HEK293 (cell line): ENCODE measurements at regions not wholly inside any gene's neighbourhood (a gene's known extent, or its start where the extent isn't known, plus 50 kb on each side); places are given as distances from the start of the nearest gene placed in this dataset.

Experiments
- CTCF ChIA-PET: fragments of 350-600 bp; formaldehyde crosslinking; extraction: SDS; loops from one replicate; lab custom pipeline; 2021; ENCODE audit warnings: antibody characterized with exemption; lab: Yijun Ruan, JAX
- POLR2A ChIA-PET: fragments of 300-600 bp; formaldehyde crosslinking; extraction: SDS; loops from one replicate; lab custom pipeline; 2020; ENCODE audit warnings: antibody characterized with exemption, inconsistent platforms; lab: Yijun Ruan, JAX
- H3K27ac ChIP-seq: fragments of 200-500 bp; sonication (Bioruptor generic); 2 replicates; pipeline ENCODE4 v1.5.1; 2014; ENCODE audit warnings: low read depth, low read length, control low read depth, inconsistent platforms; ENCODE audit errors: extremely low read depth
- H3K36me3 ChIP-seq, 2 experiments: fragments of 200-500 bp in 1 of 2; sonication (Bioruptor generic) in 1 of 2; 1 replicate in 1 of 2; 2 replicates in 1 of 2; pipeline ENCODE4 v1.5.1; 2014 to 2017; ENCODE audit warnings: inconsistent platforms in 2 of 2, low read length in 2 of 2; ENCODE audit not compliant: control insufficient read depth in 2 of 2, insufficient read depth in 1 of 2
- H3K4me1 ChIP-seq: fragments of 200-500 bp; sonication (Bioruptor generic); 2 replicates; pipeline ENCODE4 v1.5.1; 2014; ENCODE audit warnings: mild to moderate bottlenecking, low read length, inconsistent platforms; ENCODE audit not compliant: control insufficient read depth, insufficient read depth
- H3K4me3 ChIP-seq: 2 replicates; pipeline ENCODE4 v1.5.1; 2011; ENCODE audit warnings: low read depth, mild to moderate bottlenecking, control low read depth, low read length, moderate library complexity
- H3K9me3 ChIP-seq: fragments of 200-500 bp; sonication (Bioruptor generic); 2 replicates; pipeline ENCODE4 v1.5.1; 2014; ENCODE audit warnings: low read depth, low read length, inconsistent platforms; ENCODE audit not compliant: control insufficient read depth, insufficient read depth
- IKZF3 ChIP-seq: fragments of 450-650 bp; IDR thresholded peaks from 2 replicates; pipeline ENCODE4 v1.5.0; 2018; ENCODE audit warnings: missing biosample characterization, mild to moderate bottlenecking, missing genetic modification characterization, moderate library complexity
- SP2 ChIP-seq: fragments of 450-650 bp; formaldehyde crosslinking; IDR thresholded peaks from 2 replicates; pipeline ENCODE4 v1.5.1; 2016; ENCODE audit warnings: missing biosample characterization, missing genetic modification characterization
- SP7 ChIP-seq: fragments of 450-650 bp; formaldehyde crosslinking; IDR thresholded peaks from 2 replicates; pipeline ENCODE4 v1.5.1; 2016; ENCODE audit warnings: missing biosample characterization, missing genetic modification characterization
- TCF7L2 ChIP-seq: IDR thresholded peaks from 2 replicates; pipeline ENCODE4 v1.6.1; 2011; ENCODE audit warnings: low read depth, mild to moderate bottlenecking, inconsistent platforms, low read length, moderate library complexity, borderline replicate concordance
- ZNF10 ChIP-seq: fragments of 450-650 bp; formaldehyde crosslinking; IDR thresholded peaks from 2 replicates; pipeline ENCODE4 v1.5.1; 2017; ENCODE audit warnings: missing biosample characterization, missing genetic modification characterization
- ZNF169 ChIP-seq: fragments of 450-650 bp; formaldehyde crosslinking; IDR thresholded peaks from 2 replicates; pipeline ENCODE4 v1.5.1; 2016; ENCODE audit warnings: missing biosample characterization, missing genetic modification characterization
- ZNF274 ChIP-seq, 2 experiments: fragments of 200-500 bp in 1 of 2; fragments of 450-650 bp in 1 of 2; sonication (Bioruptor generic) in 1 of 2; formaldehyde crosslinking in 1 of 2; IDR thresholded peaks; 2 replicates each; pipeline versions ENCODE4 v1.5.1 to v1.6.1; 2014 to 2016; ENCODE audit warnings: borderline replicate concordance in 1 of 2, inconsistent platforms in 1 of 2, low read length in 1 of 2, missing biosample characterization in 1 of 2, missing genetic modification characterization in 1 of 2
- ZNF521 ChIP-seq: fragments of 450-650 bp; formaldehyde crosslinking; IDR thresholded peaks from 2 replicates; pipeline ENCODE4 v1.5.1; 2017; ENCODE audit warnings: missing biosample characterization, mild to moderate bottlenecking, missing genetic modification characterization
- ZNF560 ChIP-seq: fragments of 450-650 bp; formaldehyde crosslinking; IDR thresholded peaks from 2 replicates; pipeline ENCODE4 v1.5.1; 2017; ENCODE audit warnings: missing biosample characterization, missing genetic modification characterization, borderline replicate concordance
- ZNF621 ChIP-seq: fragments of 450-650 bp; formaldehyde crosslinking; IDR thresholded peaks from 2 replicates; pipeline ENCODE4 v1.5.1; 2017; ENCODE audit warnings: missing biosample characterization, missing genetic modification characterization
- ZNF626 ChIP-seq: fragments of 450-650 bp; sonication (Bioruptor Pico); formaldehyde crosslinking; IDR thresholded peaks from 2 replicates; pipeline ENCODE4 v1.5.1; 2018; ENCODE audit warnings: missing biosample characterization, missing genetic modification characterization, inconsistent platforms
- ZNF629 ChIP-seq: fragments of 450-650 bp; formaldehyde crosslinking; IDR thresholded peaks from 2 replicates; pipeline ENCODE4 v1.5.1; 2017; ENCODE audit warnings: missing biosample characterization, missing genetic modification characterization
- ZNF677 ChIP-seq: fragments of 450-650 bp; IDR thresholded peaks from 2 replicates; pipeline ENCODE4 v1.5.0; 2018; ENCODE audit warnings: missing biosample characterization, mild to moderate bottlenecking, missing genetic modification characterization, moderate library complexity
- TF ChIP-seq, protein P1 (sequence below): fragments of 450-650 bp; formaldehyde crosslinking; IDR thresholded peaks from 2 replicates; pipeline ENCODE4 v1.5.1; 2016; ENCODE audit warnings: missing biosample characterization, missing genetic modification characterization
- TF ChIP-seq, protein P2 (sequence below): fragments of 450-650 bp; formaldehyde crosslinking; IDR thresholded peaks from 2 replicates; pipeline ENCODE4 v1.5.1; 2017; ENCODE audit warnings: missing biosample characterization, mild to moderate bottlenecking, missing genetic modification characterization, moderate library complexity
- TF ChIP-seq, protein P3 (sequence below): IDR thresholded peaks from 2 replicates; pipeline ENCODE4 v1.6.1; 2011; ENCODE audit warnings: mild to moderate bottlenecking, low read depth, low read length, borderline replicate concordance
- TF ChIP-seq, protein P4 (sequence below): fragments of 450-650 bp; formaldehyde crosslinking; IDR thresholded peaks from 2 replicates; pipeline ENCODE4 v1.5.1; 2016; ENCODE audit warnings: missing biosample characterization, missing genetic modification characterization
- TF ChIP-seq, protein P5 (sequence below): fragments of 450-650 bp; formaldehyde crosslinking; IDR thresholded peaks from 2 replicates; pipeline ENCODE4 v1.5.1; 2016; ENCODE audit warnings: missing biosample characterization, missing genetic modification characterization
- TF ChIP-seq, protein P6 (sequence below): fragments of 450-650 bp; formaldehyde crosslinking; IDR thresholded peaks from 2 replicates; pipeline ENCODE4 v1.5.1; 2017; ENCODE audit warnings: missing biosample characterization, missing genetic modification characterization

DNA sequence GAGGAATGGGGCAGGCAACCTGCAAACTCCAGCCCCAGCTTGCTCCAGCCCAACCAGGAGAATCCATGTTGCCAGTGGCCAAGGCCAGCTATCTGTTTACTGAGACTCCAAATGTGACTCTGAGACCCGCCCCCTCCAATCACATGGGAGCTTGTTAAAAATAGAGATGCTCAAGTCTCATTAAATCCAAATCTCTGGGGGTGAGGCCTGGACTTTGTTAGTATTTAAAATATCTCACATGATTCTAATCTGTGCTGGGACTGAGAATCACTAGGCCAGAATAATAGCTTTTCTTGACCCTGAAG, 224.2 kb upstream of the TBL1XR1 start:
- H3K36me3 ChIP-seq: no peaks in the 10 kb centered on the region
- no peaks in the 10 kb centered on the region for H3K4me1 ChIP-seq
- H3K9me3 ChIP-seq: no peaks in the 10 kb centered on the region
- ChIA-PET CTCF (no interaction called here), POLR2A (no interaction called here)
- no peak overlapping the region for H3K4me3 ChIP-seq
- TF ChIP-seq, protein P1, sequence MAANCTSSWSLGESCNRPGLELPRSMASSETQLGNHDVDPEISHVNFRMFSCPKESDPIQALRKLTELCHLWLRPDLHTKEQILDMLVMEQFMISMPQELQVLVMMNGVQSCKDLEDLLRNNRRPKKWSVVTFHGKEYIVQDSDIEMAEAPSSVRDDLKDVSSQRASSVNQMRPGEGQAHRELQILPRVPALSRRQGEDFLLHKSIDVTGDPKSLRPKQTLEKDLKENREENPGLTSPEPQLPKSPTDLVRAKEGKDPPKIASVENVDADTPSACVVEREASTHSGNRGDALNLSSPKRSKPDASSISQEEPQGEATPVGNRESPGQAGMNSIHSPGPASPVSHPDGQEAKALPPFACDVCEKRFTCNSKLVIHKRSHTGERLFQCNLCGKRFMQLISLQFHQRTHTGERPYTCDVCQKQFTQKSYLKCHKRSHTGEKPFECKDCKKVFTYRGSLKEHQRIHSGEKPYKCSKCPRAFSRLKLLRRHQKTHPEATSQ (tag by site-specific recombination): no peak
- TF ChIP-seq, protein P2, sequence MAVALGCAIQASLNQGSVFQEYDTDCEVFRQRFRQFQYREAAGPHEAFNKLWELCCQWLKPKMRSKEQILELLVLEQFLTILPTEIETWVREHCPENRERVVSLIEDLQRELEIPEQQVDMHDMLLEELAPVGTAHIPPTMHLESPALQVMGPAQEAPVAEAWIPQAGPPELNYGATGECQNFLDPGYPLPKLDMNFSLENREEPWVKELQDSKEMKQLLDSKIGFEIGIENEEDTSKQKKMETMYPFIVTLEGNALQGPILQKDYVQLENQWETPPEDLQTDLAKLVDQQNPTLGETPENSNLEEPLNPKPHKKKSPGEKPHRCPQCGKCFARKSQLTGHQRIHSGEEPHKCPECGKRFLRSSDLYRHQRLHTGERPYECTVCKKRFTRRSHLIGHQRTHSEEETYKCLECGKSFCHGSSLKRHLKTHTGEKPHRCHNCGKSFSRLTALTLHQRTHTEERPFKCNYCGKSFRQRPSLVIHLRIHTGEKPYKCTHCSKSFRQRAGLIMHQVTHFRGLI (tag by site-specific recombination): peak; percentile 63
- TF ChIP-seq TCF7L2 (no peak), IKZF3 (tag by site-specific recombination) (no peak), ZNF621 (no peak)
- TF ChIP-seq, protein P3, sequence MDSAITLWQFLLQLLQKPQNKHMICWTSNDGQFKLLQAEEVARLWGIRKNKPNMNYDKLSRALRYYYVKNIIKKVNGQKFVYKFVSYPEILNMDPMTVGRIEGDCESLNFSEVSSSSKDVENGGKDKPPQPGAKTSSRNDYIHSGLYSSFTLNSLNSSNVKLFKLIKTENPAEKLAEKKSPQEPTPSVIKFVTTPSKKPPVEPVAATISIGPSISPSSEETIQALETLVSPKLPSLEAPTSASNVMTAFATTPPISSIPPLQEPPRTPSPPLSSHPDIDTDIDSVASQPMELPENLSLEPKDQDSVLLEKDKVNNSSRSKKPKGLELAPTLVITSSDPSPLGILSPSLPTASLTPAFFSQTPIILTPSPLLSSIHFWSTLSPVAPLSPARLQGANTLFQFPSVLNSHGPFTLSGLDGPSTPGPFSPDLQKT: no peak
- H3K27ac ChIP-seq: no peak overlapping the region

DNA sequence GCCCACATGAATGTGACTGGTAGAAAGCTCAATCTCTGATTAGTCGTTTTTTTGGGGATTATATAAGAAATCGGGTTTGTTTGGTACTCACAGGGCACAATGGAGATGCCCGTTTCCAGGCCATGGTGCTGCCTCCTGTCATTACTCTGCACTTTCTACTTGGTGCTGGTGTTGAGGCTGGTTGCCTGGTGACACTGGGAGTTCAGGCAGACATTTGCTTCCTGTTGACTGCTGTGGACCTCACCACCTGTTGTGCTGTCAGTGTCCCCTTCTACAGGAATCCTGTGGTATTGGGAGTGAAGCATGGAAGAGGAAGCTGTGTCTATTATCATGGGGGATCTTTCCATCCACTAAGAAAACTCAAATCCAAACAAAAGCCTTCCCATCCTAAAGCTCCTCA, 227.2 kb upstream of the TBL1XR1 start:
- Histone ChIP-seq H3K36me3 (no peaks in the 10 kb centered on the region), H3K4me3 (no peak overlapping the region), H3K27ac (no peak overlapping the region), H3K9me3 (no peaks in the 10 kb centered on the region), H3K4me1 (no peaks in the 10 kb centered on the region)
- POLR2A ChIA-PET: no interaction called here
- CTCF ChIA-PET: interaction anchor here (0.6 kb wide), 1 partner anchor 20 kb away, joined by 4 read pairs; no protein-coding TSS in a partner anchor
- no peak for TF ChIP-seq ZNF677

DNA sequence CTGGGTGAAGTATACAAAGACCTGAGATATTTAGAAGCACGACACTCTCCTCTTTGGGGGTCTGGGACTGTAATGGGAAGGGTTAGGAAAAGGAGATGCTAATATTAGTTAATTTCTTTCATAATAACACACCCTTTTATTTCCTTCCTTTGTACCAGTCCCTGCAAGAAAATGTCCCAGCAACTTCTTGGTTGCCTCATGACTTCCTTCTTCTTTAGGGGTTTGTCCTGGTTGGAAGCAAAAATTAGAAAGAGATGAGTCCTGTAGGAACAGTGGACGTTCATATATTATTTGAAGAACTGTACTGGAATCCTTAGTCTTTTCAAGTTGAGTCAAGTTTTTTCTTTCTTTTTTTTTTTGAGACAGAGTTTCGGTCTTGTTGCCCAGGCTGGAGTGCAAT, 227.8 kb upstream of the TBL1XR1 start:
- Histone ChIP-seq H3K4me1 (no peaks in the 10 kb centered on the region), H3K27ac (no peak overlapping the region), H3K36me3 (no peaks in the 10 kb centered on the region), H3K9me3 (no peaks in the 10 kb centered on the region), H3K4me3 (no peak overlapping the region)
- ChIA-PET CTCF (no interaction called here), POLR2A (no interaction called here)
- TF ChIP-seq ZNF169 (tag by site-specific recombination): no peak
- TF ChIP-seq, protein P2 (tag by site-specific recombination): no peak
- TF ChIP-seq, protein P4, sequence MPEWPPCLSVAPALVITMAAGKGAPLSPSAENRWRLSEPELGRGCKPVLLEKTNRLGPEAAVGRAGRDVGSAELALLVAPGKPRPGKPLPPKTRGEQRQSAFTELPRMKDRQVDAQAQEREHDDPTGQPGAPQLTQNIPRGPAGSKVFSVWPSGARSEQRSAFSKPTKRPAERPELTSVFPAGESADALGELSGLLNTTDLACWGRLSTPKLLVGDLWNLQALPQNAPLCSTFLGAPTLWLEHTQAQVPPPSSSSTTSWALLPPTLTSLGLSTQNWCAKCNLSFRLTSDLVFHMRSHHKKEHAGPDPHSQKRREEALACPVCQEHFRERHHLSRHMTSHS (tag by site-specific recombination): no peak
- TF ChIP-seq ZNF10 (tag by site-specific recombination): no peak
- no peak for TF ChIP-seq ZNF626 (tag by site-specific recombination)
- no peak for TF ChIP-seq ZNF521 (tag by site-specific recombination)
- TF ChIP-seq, protein P5, sequence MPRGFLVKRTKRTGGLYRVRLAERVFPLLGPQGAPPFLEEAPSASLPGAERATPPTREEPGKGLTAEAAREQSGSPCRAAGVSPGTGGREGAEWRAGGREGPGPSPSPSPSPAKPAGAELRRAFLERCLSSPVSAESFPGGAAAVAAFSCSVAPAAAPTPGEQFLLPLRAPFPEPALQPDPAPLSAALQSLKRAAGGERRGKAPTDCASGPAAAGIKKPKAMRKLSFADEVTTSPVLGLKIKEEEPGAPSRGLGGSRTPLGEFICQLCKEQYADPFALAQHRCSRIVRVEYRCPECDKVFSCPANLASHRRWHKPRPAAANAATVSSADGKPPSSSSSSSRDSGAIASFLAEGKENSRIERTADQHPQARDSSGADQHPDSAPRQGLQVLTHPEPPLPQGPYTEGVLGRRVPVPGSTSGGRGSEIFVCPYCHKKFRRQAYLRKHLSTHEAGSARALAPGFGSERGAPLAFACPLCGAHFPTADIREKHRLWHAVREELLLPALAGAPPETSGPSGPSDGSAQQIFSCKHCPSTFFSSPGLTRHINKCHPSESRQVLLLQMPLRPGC (tag by site-specific recombination): no peak
- no peak for TF ChIP-seq SP2 (tag by site-specific recombination)
- TF ChIP-seq, protein P6, sequence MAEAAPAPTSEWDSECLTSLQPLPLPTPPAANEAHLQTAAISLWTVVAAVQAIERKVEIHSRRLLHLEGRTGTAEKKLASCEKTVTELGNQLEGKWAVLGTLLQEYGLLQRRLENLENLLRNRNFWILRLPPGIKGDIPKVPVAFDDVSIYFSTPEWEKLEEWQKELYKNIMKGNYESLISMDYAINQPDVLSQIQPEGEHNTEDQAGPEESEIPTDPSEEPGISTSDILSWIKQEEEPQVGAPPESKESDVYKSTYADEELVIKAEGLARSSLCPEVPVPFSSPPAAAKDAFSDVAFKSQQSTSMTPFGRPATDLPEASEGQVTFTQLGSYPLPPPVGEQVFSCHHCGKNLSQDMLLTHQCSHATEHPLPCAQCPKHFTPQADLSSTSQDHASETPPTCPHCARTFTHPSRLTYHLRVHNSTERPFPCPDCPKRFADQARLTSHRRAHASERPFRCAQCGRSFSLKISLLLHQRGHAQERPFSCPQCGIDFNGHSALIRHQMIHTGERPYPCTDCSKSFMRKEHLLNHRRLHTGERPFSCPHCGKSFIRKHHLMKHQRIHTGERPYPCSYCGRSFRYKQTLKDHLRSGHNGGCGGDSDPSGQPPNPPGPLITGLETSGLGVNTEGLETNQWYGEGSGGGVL (tag by site-specific recombination): no peak
- no peak for TF ChIP-seq ZNF560
- TF ChIP-seq, protein P1 (tag by site-specific recombination): no peak
- TF ChIP-seq ZNF621: no peak
- no peak for TF ChIP-seq ZNF274 (IDR thresholded peaks at IDR 0.05; ENCODE audit: low read length)
- TF ChIP-seq ZNF274 (tag by site-specific recombination; IDR thresholded peaks at IDR 0.05; ENCODE audit: borderline replicate concordance): no peak
- TF ChIP-seq SP7 (tag by site-specific recombination): no peak
- TF ChIP-seq ZNF629 (tag by site-specific recombination): no peak
